GM11168 (cell line): ENCODE measurements at regions not wholly inside any gene's neighbourhood (a gene's known extent, or its start where the extent isn't known, plus 50 kb on each side); places are given as distances from the start of the nearest gene placed in this dataset.

Source experiments
- in situ Hi-C: fragments of 300-500 bp; cut with MboI; formaldehyde crosslinking; loops from one replicate; pipeline ENCODE4 v1.12.0; 2022; ENCODE audit warnings: low sequenced_read_pairs; ENCODE audit not compliant: unreplicated experiment

DNA sequence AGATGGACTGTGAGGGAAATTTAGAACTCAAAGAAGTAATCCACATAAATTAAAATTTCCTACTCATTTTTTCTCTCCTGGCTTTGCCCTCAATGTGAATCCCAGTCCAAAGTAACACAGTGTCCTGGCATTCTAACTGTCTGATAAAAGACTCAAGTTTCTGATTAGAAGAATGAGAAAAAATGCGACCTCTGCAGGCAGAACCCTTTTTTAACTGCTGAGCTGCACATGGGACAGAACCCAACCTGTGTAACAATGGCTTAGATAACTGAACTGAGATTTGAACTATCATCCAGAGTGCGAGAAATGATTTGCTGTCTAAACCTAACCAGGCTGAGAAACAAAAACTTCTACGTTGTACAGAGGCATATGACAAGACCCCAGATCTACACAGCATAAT, 385.6 kb upstream of the LRRC4C start:
- in situ Hi-C loops, result no loop called here

DNA sequence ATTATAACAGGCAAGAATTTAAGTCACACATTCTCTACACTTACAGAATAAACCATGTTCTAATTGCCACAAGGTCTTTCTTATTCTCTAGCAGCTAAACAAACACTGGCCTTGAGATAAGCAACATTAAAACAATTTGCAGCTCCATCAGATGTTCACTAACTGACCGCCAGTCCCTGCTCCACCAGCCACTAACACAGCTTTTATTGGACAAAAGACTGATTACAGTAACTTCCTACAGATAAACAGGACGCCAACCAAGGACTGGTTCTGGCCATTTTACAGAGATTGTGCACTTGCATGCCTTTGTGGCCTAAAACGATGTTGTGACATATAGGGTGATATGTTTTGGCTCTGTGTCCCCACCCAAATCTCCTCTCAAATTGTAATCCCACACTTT, 388.9 kb upstream of the LRRC4C start:
- in situ Hi-C loops, result no loop called here

DNA sequence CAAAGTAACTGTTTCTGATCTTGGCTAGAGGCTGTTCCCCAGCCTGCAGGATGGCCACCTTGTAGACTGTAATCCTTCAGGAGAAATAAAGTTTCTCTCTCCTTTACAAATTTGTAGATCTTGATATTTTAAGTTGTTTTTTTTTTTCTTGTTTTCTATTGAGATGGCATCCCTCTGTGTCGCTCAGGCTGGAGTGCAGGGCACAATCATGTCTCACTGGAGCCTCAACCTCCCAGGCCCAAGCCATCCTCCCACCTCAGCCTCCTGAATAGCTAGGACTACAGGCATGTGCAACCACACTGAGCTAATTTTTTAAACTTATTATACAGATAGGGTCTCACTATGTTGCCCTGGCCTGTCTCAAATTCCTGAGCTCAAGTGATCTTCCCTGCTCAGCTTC, 389.8 kb upstream of the LRRC4C start:
- in situ Hi-C loops, result no loop called here

DNA sequence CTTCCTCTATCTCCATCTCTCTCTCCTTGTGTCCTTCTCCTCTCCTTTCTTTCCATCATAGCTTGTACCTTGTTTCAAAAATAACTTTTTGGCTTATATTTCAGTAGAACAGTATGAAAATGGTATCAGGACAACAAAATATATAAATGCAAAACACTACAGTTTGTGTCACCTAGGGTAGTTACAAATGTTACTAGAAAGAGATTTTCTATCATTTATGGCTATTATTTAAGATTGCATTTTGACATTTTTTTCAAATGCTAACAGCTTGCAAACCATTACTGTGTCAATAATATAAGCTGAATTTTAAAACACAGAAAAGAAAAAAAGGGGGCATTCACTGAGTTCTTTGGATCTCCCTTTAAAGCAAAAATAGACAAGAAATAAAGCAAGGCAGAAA, 392.3 kb upstream of the LRRC4C start:
- in situ Hi-C loops, result no loop called here

DNA sequence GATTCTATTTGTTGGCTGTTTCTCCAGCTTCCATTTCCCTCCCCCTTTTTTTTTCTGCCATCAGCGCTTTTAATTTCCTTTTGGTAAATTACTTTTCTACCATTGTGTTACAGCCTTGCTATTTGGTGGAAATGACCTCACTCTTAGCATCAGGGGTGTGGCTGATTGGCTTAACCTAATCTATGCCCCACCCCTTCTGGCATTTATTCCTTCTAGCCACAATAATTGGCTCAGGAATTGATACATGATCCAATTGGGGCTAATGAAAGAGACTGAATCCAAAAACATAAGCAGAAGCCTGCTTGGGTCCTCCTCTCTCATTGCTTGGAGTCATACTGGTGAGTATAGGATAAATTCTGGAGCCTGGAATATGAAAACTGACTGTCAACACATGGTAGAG, 402.4 kb upstream of the LRRC4C start:
- in situ Hi-C loops, result no loop called here

DNA sequence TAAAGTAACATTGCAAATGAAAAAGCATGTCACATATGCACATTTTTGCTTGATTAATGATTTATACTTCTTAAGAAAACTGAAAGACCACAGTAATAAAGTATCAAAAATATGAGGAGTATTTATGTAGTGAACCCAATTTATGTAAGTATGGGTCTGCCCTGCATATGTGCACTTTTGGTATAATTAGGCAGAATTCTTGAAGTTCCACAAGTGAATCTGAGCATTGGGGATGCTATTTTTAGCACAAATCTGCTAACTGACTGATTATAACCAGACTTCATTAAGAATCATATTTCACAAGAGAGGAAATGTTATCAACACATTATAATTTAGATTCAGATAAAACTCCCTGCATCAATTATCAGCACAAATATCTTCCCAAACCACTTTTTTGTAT, 407.1 kb upstream of the LRRC4C start:
- in situ Hi-C loops, result no loop called here

DNA sequence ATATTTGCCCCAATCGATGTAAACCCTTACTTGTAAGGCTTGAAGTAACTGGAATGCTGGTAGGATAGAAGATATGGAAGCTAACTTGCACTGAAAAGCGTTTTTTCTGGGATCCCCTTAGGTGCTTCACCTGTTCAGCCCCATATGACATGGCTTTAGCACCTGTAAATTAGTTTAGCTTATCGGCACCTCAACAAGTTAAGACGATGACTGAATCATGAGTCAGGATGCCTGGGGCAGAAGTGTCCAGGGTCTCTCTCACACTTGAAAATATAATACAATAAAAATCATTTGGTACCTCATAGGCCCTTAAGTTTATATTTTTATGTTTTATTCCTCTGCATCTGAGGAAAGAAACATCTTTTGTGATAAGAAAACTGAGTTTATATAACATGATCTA, 409.2 kb upstream of the LRRC4C start:
- in situ Hi-C loops, result no loop called here

DNA sequence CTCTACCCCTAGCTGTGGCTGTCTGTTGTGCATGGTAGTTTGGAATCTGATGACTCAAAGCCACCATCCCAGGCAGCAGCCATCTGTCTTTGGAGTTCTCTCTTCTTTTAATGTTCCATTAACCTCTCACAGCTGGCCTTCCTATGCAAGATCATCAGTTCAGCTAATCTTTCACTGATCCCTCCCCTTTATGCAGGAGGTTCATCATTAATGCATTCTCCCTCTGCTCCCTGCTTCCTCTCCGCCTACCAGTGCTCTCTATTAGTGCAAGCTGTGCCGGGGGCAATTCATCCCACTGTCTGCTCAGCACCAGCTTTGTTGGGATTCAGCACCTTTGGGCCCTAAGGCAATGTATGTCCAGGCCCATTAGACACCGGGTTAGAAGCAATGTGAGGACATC, 413.0 kb upstream of the LRRC4C start:
- in situ Hi-C loops, result no loop called here

DNA sequence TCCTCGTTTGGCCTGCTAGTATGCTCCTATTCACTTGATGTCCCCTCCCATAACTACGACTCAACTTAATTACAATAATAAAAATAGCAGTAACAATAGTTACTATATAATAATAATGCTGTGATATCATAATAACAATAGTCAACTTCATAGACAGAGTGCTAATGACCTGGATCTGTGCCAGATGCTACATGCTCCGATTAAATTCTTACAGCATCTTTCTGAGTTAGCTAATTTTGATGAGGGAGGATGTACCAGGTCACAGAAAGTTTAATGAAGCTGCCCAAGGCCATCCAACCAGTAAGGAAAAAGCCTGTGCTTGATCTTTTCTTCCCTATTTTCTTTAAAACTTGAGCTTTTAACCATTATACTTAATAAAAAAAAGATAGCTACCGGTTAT, 413.4 kb upstream of the LRRC4C start:
- in situ Hi-C loops, result no loop called here

DNA sequence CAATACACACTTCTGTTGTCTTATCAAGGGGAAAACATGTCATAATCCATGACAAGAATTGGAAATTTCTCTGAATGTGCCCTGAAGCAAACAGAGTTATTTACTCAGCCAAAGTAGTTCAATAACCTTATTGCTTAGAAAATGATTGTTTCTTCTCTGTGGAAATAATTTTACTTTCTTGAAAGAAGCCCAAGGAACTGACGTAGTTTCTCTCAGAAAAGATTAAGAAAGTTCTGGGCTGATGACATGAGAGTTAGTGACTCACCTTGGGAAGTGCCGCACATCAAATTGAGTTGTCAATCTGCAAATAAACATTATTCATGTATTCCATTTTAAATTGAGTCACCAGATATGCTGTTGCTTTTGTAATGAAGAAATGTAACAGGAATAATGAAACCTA, 418.6 kb upstream of the LRRC4C start:
- in situ Hi-C loops, result no loop called here

DNA sequence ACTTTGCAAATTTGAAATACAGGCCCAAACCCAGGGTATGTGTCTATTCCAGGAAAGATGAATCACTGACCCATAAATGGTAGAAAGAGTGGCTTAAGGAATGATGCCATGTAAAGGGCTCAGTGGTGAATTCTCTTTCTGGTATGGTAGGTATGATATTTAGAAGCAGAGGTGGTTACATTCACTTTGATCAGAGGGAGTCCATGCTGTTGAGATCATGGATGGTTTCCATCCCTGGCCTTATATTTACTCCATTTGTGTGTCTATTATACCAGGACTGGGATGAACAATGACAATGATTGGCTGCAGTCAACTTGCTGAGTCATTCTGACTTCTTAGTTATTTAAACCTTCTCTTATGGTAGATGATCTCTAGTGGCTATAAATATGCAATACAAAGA, 419.8 kb upstream of the LRRC4C start:
- in situ Hi-C loops, result no loop called here

DNA sequence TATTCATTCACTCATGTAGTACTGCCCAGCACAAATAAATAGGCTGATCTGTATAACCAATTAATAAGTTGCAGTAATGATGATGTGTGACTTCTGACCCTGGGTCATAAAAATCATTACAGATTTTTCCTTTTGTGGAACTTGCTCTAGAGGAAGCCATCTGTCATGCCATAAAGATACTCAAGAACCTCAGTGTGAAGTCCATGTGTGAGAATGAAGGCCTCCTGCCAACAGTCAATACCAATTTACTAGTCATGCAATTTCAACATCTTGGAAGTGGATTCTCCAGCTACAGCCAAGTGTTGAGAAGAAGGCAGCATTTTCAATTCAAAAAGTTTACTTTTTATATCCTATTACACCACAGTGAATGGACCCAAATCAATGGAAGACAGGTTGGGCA, 435.6 kb upstream of the LRRC4C start:
- in situ Hi-C loops, result no loop called here

DNA sequence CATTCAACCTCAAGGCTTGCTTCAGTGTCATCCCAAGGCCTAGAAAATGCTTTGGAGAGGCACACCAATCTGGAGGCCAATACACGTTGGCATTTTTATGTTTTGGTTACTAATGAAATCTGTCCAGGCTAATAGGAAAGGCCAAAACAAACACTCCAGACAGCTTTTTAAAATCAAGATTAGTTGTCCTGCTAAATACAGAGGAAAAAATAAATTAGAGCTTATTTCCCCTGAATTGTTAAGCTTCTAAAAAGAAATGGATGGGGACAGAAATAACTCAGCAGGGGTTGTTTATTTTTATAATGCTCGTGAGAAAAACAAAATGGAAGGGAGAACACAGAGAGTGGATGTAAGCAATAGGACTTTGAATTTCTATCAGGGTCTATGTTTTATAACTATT, 438.5 kb upstream of the LRRC4C start:
- in situ Hi-C loops, result no loop called here

DNA sequence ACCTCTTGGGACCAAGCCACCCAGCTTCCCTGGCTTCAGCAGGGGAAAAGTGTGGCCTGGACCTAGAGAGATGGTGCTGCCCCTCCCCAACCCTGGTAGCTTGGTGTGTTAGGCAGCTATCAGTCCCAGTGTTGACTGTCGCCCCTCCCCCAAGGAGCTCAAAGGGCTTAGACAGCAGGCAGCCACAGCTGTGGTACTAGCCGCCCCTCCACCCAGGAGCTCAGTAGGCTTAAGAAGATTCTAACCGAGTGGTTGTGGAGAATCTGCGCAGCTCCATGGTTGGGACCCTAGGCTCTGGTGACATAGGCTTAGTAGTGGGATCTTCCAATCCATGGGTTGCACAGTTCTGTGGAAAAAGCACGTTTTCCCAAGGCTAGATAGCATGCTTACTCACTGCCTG, 458.4 kb upstream of the LRRC4C start:
- in situ Hi-C loops, result no loop called here

DNA sequence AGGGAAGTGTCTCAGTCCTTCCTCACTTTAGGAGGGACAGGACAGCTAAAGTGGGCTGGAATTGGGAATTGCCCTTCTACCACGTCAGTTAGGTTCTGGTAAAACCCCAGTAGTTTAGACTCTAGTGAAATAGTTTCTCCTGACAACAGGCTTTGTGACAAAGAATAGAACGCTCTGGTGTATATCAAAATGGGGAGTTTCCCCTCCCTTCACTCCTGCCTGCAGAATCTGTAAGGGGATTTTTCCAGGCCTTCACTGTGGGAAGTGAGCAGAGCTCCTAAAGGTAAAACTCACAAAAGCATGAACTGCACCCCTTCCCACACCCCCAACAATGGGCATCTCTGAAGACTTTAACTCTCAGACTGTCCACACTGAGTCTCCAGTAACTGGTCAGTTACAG, 460.9 kb upstream of the LRRC4C start:
- in situ Hi-C loops, result no loop called here

DNA sequence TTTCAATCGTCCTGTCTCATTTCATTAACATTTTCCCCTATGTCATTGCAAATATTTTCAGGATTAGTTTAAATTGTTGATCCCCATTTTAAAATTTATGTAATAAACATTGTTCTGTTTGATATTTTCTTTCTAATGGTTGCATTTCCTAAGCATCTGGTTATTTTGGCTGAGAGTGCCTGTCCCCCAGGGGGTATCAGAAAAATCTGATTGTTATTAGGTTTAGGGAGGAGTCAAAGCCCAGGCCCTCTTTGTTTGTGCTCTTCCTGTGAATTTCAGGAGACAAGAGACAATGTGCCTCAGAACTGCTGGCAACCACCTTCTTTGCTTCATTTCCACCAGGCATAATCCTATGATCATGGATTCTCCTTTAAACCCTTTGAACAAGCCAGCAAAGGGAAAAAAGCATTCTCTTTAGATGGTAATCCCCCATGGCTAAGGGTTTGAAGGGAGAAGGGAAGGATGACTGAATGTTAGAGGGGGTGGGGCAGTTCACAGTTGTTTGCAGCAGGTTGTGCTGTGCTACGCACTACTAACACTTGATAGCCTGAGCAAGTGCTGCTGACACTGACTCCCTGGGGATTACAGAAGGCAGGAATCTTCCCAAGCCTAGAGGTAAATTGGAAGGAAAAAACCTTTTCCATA, 462.4 kb upstream of the LRRC4C start:
- in situ Hi-C loops, result no loop called here

DNA sequence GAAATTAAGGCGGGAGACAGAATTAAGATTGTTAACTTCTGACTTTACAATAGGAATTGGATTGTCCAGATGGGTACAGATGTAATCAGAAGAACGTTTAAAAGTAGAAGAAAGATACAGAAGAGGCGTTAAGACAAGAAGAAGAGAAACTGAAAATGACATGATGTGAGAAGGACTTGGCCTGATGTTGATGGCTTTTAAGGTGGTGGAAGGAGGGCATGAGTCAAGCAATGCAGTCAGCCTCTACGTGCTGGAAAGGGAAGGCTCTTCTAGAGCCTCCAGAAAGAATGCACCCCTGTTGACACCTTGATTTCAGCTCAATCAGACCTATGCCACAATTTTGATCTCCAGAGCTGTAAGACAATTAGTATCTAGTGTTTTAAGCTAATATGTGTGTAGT, 466.9 kb upstream of the LRRC4C start:
- in situ Hi-C loops, result no loop called here

DNA sequence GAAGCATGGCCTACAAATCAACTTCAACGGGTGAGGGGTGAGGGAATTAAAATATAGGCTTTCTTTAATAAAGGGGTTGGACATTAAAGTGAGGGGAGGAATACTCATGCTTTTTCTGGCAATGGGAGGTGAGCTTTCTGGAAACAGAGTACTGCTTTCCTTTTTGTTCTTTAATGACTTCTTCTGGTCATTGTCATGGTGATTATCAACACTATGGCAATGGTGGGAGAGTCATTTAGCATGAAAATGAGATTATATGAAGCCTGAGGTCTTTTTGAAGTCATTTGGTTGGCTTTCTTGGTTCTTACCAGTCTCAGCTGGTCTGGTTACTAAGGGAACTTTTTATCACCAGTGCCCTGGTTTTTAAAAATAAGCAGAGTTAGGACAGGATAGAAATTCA, 475.8 kb upstream of the LRRC4C start:
- in situ Hi-C loops, result no loop called here

DNA sequence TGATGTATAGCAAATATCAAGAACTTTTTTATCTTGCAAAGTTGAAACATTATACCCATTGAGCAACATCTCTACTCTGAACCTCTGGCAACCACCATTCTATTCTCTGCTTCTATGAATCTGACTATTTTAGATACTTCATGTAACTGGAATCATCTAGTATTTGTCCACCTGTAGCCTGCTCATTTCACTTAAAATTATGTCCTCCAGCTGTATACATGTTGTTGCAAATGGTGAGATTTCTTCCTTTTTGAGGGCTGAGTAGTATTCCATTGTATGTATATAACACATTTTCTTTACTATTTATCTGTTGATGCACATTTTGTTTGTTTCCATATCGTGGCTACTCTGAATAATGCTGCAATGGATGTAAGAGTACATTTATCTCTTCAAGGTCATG, 476.3 kb upstream of the LRRC4C start:
- in situ Hi-C loops, result no loop called here

DNA sequence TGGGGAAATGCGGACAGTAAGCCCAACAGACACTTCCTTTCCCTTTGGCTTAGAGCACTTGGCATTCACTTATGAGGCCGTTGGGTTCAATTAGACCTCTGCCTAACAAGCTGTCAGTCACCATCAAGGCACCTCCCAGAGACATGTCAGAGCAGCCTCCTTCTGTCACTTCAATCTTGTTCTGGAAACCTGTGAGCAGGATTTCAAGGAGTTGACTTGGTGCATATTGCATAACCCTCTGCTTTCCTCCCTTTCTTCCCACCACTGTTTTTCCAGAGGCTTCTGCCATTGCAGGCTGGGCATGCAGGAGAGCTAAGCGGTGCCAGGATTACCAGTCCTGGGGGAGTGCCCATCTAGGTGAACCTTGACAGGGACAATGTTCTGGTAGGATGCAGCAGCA, 484.2 kb upstream of the LRRC4C start:
- in situ Hi-C loops, result no loop called here

DNA sequence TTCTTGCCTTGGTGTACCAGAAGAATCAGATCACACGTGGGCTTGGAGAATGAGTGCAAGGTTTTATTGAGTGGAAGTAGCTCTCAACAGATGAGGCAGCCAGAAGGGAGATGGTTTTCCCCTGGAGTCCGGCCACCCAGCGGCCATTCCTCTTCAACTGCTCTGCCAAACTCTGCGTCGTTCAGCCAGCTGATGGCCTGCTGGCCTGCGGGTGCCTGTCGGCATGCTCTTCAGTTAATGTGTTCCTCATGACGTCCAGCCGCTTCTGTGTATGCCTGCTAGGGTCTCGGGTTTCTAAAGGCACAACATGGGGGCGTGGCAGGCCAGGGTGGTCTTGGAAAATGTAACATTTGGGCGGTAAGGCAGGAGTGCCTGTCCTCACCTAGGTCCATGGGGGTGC, 487.9 kb upstream of the LRRC4C start:
- in situ Hi-C loops, result no loop called here

DNA sequence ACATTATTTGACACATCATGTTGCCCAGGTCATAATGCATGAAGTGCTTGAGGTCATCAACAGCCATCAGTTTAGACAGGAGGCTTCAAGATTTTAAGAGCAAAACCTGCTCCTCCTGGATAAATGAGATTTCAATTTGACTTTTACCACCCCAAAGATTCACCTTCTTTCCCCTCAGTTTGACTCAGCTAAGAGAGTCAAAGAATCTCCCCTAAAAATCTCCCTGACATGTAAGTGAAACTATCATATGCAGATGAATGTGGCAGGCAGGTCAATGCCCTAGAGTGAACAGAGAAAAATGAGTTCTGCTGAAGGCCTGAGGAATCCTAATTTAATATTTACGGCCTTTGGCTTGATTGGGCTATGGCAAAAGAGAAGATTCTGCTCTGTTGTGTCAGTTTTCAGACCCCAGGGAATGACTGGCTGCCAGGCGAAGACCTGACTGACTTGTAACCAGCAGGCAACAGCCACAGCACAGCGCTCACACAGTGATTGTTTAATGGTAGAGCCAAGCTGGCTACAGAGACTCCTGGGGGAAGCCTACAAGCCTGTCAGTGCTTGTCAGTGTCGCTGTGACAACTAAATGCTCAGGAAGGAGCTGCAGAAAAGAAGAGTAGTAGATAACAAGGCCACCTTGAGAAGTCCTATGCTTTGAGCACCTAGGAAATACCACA, 491.2 kb upstream of the LRRC4C start:
- in situ Hi-C loops, result no loop called here
